ENCODE measurements at regions not wholly inside any gene's neighbourhood (a gene's known extent, or its start where the extent isn't known, plus 50 kb on each side); places are given as distances from the start of the nearest gene placed in this dataset.

- H3K9me3 Mint-ChIP-seq: peaks cover 10% of the 10 kb centered on the region
- H3K36me3 Mint-ChIP-seq (ENCODE audit: low read depth): no peaks in the 10 kb centered on the region
- no peak overlapping the region for H3K4me3 Mint-ChIP-seq
- Histone ChIP-seq H3K27ac (ENCODE audit: low read depth in 1 of 2, low read length in 2 of 2) (no peak overlapping the region), H3K27me3 (ENCODE audit: control insufficient read depth in 1 of 2, insufficient read depth in 2 of 2, low read length in 2 of 2) (no peaks in the 10 kb centered on the region), H3K4me3 (ENCODE audit: low read length) (no peak overlapping the region), H3K4me1 (ENCODE audit: insufficient read depth, low read length) (no peaks in the 10 kb centered on the region), H3K36me3 (ENCODE audit: insufficient read depth, low read length) (no peaks in the 10 kb centered on the region), H3K9me3 (ENCODE audit: control insufficient read depth in 1 of 2, insufficient read depth in 1 of 2, low read length in 2 of 2) (no peaks in the 10 kb centered on the region)
- DNase-seq (no peak), ATAC-seq (ENCODE audit: poor library complexity) (no peak)
- POLR2A ChIA-PET: no interaction called here
- no peak overlapping the region for H3K27ac Mint-ChIP-seq
- no peaks in the 10 kb centered on the region for H3K27me3 Mint-ChIP-seq
- no peak for TF ChIP-seq CTCF (IDR thresholded peaks at IDR 0.05)
- no peaks in the 10 kb centered on the region for H3K4me1 Mint-ChIP-seq (ENCODE audit: low read depth)
- intact Hi-C loops (cut with DNase I, micrococcal nuclease): loop anchor here in 1 of 2 experiments (5.0 kb wide), 1 partner anchor 1870 kb away; no protein-coding TSS in a partner anchor
- CTCF ChIA-PET: no interaction called here
These were observed 2896.3 kb upstream of the PCDH20 start for GRCh38 chr13:64311948-64312347.

- TF ChIP-seq CTCF (IDR thresholded peaks at IDR 0.05): no peak
- H3K36me3 ChIP-seq (ENCODE audit: insufficient read depth, low read length): no peaks in the 10 kb centered on the region
- H3K27me3 ChIP-seq (ENCODE audit: control insufficient read depth in 1 of 2, insufficient read depth in 2 of 2, low read length in 2 of 2): no peaks in the 10 kb centered on the region
- Mint-ChIP-seq H3K27me3 (no peaks in the 10 kb centered on the region), H3K9me3 (peaks cover 7% of the 10 kb centered on the region), H3K4me3 (no peak overlapping the region), H3K27ac (no peak overlapping the region), H3K4me1 (ENCODE audit: low read depth) (no peaks in the 10 kb centered on the region), H3K36me3 (ENCODE audit: low read depth) (no peaks in the 10 kb centered on the region)
- H3K4me1 ChIP-seq (ENCODE audit: insufficient read depth, low read length): no peaks in the 10 kb centered on the region
- POLR2A ChIA-PET: no interaction called here
- ATAC-seq (ENCODE audit: poor library complexity): no peak
- intact Hi-C loops (cut with DNase I, micrococcal nuclease): loop anchor here in 1 of 2 experiments (5.0 kb wide), 1 partner anchor 1869 kb away; no protein-coding TSS in a partner anchor
- H3K27ac ChIP-seq (ENCODE audit: low read depth in 1 of 2, low read length in 2 of 2): no peak overlapping the region
- H3K4me3 ChIP-seq (ENCODE audit: low read length): no peak overlapping the region
- H3K9me3 ChIP-seq (ENCODE audit: control insufficient read depth in 1 of 2, insufficient read depth in 1 of 2, low read length in 2 of 2): no peaks in the 10 kb centered on the region
- CTCF ChIA-PET: no interaction called here
- DNase-seq: no peak
These were observed 2895.5 kb upstream of the PCDH20 start for GRCh38 chr13:64311112-64311511.

- no peaks in the 10 kb centered on the region for H3K4me1 Mint-ChIP-seq (ENCODE audit: low read depth)
- H3K36me3 Mint-ChIP-seq (ENCODE audit: low read depth): no peaks in the 10 kb centered on the region
- ChIA-PET POLR2A (no interaction called here), CTCF (no interaction called here)
- ATAC-seq (ENCODE audit: poor library complexity): no peak
- Histone ChIP-seq H3K4me1 (ENCODE audit: insufficient read depth, low read length) (no peaks in the 10 kb centered on the region), H3K27ac (ENCODE audit: low read depth in 1 of 2, low read length in 2 of 2) (no peak overlapping the region), H3K27me3 (ENCODE audit: control insufficient read depth in 1 of 2, insufficient read depth in 2 of 2, low read length in 2 of 2) (no peaks in the 10 kb centered on the region), H3K4me3 (ENCODE audit: low read length) (no peak overlapping the region), H3K36me3 (ENCODE audit: insufficient read depth, low read length) (no peaks in the 10 kb centered on the region), H3K9me3 (ENCODE audit: control insufficient read depth in 1 of 2, insufficient read depth in 1 of 2, low read length in 2 of 2) (peaks cover 0 to 4% of the 10 kb centered on the region in 2 experiments)
- no peaks in the 10 kb centered on the region for H3K27me3 Mint-ChIP-seq
- peaks cover 6% of the 10 kb centered on the region for H3K9me3 Mint-ChIP-seq
- no peak for DNase-seq
- H3K27ac Mint-ChIP-seq: no peak overlapping the region
- TF ChIP-seq CTCF (IDR thresholded peaks at IDR 0.05): no peak
- no peak overlapping the region for H3K4me3 Mint-ChIP-seq
- intact Hi-C loops (cut with DNase I, micrococcal nuclease): no loop called here
These were observed 2889.6 kb upstream of the PCDH20 start for GRCh38 chr13:64305246-64305645.
